ENCODE measurements at regions not wholly inside any gene's neighbourhood (a gene's known extent, or its start where the extent isn't known, plus 50 kb on each side); places are given as distances from the start of the nearest gene placed in this dataset.

GRCh38 chr3:68186733-68187132 lies 532.3 kb upstream of the SUCLG2 start:
- ChIA-PET CTCF (no interaction called here), POLR2A (ENCODE audit: low non-redundant PET) (no interaction called here)
- Histone ChIP-seq H3K4me1 (ENCODE audit: insufficient read depth, low read length, poor library complexity, severe bottlenecking) (no peaks in the 10 kb centered on the region), H3K27ac (ENCODE audit: low read depth, low read length, poor library complexity, severe bottlenecking) (no peak overlapping the region), H3K4me3 (ENCODE audit: low read depth, low read length, poor library complexity, severe bottlenecking) (no peak overlapping the region), H3K36me3 (ENCODE audit: insufficient read depth, low read length, poor library complexity, severe bottlenecking) (no peaks in the 10 kb centered on the region), H3K9me3 (ENCODE audit: low read depth, low read length, poor library complexity, severe bottlenecking) (no peaks in the 10 kb centered on the region), H3K27me3 (replicated peaks; ENCODE audit: insufficient read depth, low read depth, low read length, poor library complexity) (no peaks in the 10 kb centered on the region)
- no TSS peak for BruUV-seq (replicated peaks)
- no peak for DNase-seq (ENCODE audit: low spot score)
- TF ChIP-seq CTCF (conservative IDR thresholded peaks at IDR 0.05; ENCODE audit: low read depth, low read length) (no peak), EZH2 (IDR thresholded peaks at IDR 0.05; ENCODE audit: borderline replicate concordance, low read depth, low read length, poor library complexity, severe bottlenecking) (no peak)
- intact Hi-C loops (cut with micrococcal nuclease; ENCODE audit: unreplicated experiment): no loop called here

- H3K9me3 ChIP-seq (ENCODE audit: low read depth, low read length, poor library complexity, severe bottlenecking): no peaks in the 10 kb centered on the region
- no TSS peak for BruUV-seq (replicated peaks)
- DNase-seq (ENCODE audit: low spot score): no peak
- H3K36me3 ChIP-seq (ENCODE audit: insufficient read depth, low read length, poor library complexity, severe bottlenecking): no peaks in the 10 kb centered on the region
- H3K4me1 ChIP-seq (ENCODE audit: insufficient read depth, low read length, poor library complexity, severe bottlenecking): no peaks in the 10 kb centered on the region
- H3K27ac ChIP-seq (ENCODE audit: low read depth, low read length, poor library complexity, severe bottlenecking): no peak overlapping the region
- intact Hi-C loops (cut with micrococcal nuclease; ENCODE audit: unreplicated experiment): no loop called here
- TF ChIP-seq CTCF (conservative IDR thresholded peaks at IDR 0.05; ENCODE audit: low read depth, low read length) (no peak), EZH2 (IDR thresholded peaks at IDR 0.05; ENCODE audit: borderline replicate concordance, low read depth, low read length, poor library complexity, severe bottlenecking) (no peak)
- POLR2A ChIA-PET (ENCODE audit: low non-redundant PET): no interaction called here
- H3K27me3 ChIP-seq (replicated peaks; ENCODE audit: insufficient read depth, low read depth, low read length, poor library complexity): no peaks in the 10 kb centered on the region
- CTCF ChIA-PET: no interaction called here
- no peak overlapping the region for H3K4me3 ChIP-seq (ENCODE audit: low read depth, low read length, poor library complexity, severe bottlenecking)
These were observed 522.2 kb upstream of the SUCLG2 start for GRCh38 chr3:68176600-68176999.

GRCh38 chr3:68173012-68173634 lies 518.7 kb upstream of the SUCLG2 start:
- POLR2A ChIA-PET (ENCODE audit: low non-redundant PET): no interaction called here
- H3K27ac ChIP-seq (ENCODE audit: low read depth, low read length, poor library complexity, severe bottlenecking): no peak overlapping the region
- H3K36me3 ChIP-seq (ENCODE audit: insufficient read depth, low read length, poor library complexity, severe bottlenecking): no peaks in the 10 kb centered on the region
- H3K4me1 ChIP-seq (ENCODE audit: insufficient read depth, low read length, poor library complexity, severe bottlenecking): no peaks in the 10 kb centered on the region
- BruUV-seq (replicated peaks): no TSS peak
- no peaks in the 10 kb centered on the region for H3K27me3 ChIP-seq (replicated peaks; ENCODE audit: insufficient read depth, low read depth, low read length, poor library complexity)
- CTCF ChIA-PET: no interaction called here
- TF ChIP-seq EZH2 (IDR thresholded peaks at IDR 0.05; ENCODE audit: borderline replicate concordance, low read depth, low read length, poor library complexity, severe bottlenecking) (no peak), CTCF (conservative IDR thresholded peaks at IDR 0.05; ENCODE audit: low read depth, low read length) (no peak)
- no peak overlapping the region for H3K4me3 ChIP-seq (ENCODE audit: low read depth, low read length, poor library complexity, severe bottlenecking)
- intact Hi-C loops (cut with micrococcal nuclease; ENCODE audit: unreplicated experiment): no loop called here
- no peaks in the 10 kb centered on the region for H3K9me3 ChIP-seq (ENCODE audit: low read depth, low read length, poor library complexity, severe bottlenecking)
- no peak for DNase-seq (ENCODE audit: low spot score)
